OCI-LY7 (cell line): ENCODE measurements at regions not wholly inside any gene's neighbourhood (a gene's known extent, or its start where the extent isn't known, plus 50 kb on each side); places are given as distances from the start of the nearest gene placed in this dataset.

Experiments used
- BruUV-seq: library from RNA; stranded (reverse); fragments of 400-500 nt; replicated peaks from 2 replicates; lab custom pipeline; 2021; lab: Mats Ljungman, UMichigan
- CTCF ChIA-PET: fragments of 300-600 bp; sonication (Branson Sonifier 250); formaldehyde crosslinking; loops from one replicate; lab custom pipeline; 2022; ENCODE audit warnings: antibody characterized with exemption; ENCODE audit not compliant: unreplicated experiment; lab: Charles Lee
- POLR2A ChIA-PET: fragments of 300-600 bp; sonication (Branson Sonifier 250); formaldehyde crosslinking; loops from one replicate; lab custom pipeline; 2022; ENCODE audit warnings: antibody characterized with exemption; lab: Charles Lee
- DNase-seq: peaks from one replicate; pipeline ENCODE4 v3.0.0-alpha.2; 2015; ENCODE audit warnings: low spot score
- H2AFZ ChIP-seq: fragments of 200-600 bp; sonication (generic), shearing (Covaris generic); 2 replicates; pipeline ENCODE4 v1.6.1; 2014; ENCODE audit warnings: mild to moderate bottlenecking, antibody characterized with exemption, low read length, moderate library complexity
- H3K27ac ChIP-seq: fragments of 200-600 bp; sonication (generic); 2 replicates; pipeline ENCODE4 v1.5.1; 2014; ENCODE audit warnings: mixed run types, low read depth, mild to moderate bottlenecking, moderate library complexity, low read length, inconsistent platforms; ENCODE audit not compliant: poor library complexity, severe bottlenecking
- H3K36me3 ChIP-seq: fragments of 200-600 bp; sonication (generic); 2 replicates; pipeline ENCODE4 v1.6.1; 2014; ENCODE audit warnings: mild to moderate bottlenecking, antibody characterized with exemption, low read length, moderate library complexity, mixed read lengths; ENCODE audit not compliant: insufficient read depth
- H3K4me1 ChIP-seq: fragments of 200-600 bp; sonication (generic); 2 replicates; pipeline ENCODE4 v1.5.1; 2014; ENCODE audit warnings: mild to moderate bottlenecking, low read length; ENCODE audit not compliant: insufficient read depth, poor library complexity, severe bottlenecking
- H3K4me2 ChIP-seq: fragments of 200-600 bp; sonication (generic); 2 replicates; pipeline ENCODE4 v1.6.1; 2014; ENCODE audit warnings: mild to moderate bottlenecking, low read length
- H3K4me3 ChIP-seq: fragments of 200-600 bp; sonication (generic); 2 replicates; pipeline ENCODE4 v1.5.1; 2014; ENCODE audit warnings: mild to moderate bottlenecking, low read depth, low read length; ENCODE audit not compliant: poor library complexity, severe bottlenecking
- H3K79me2 ChIP-seq: fragments of 200-600 bp; sonication (generic); 2 replicates; pipeline ENCODE4 v1.6.1; 2016; ENCODE audit warnings: low read depth, mild to moderate bottlenecking, low read length, moderate library complexity, mixed read lengths; ENCODE audit not compliant: insufficient read depth
- H3K9me2 ChIP-seq: fragments of 200-600 bp; sonication (generic); 2 replicates; pipeline ENCODE4 v1.6.1; 2016; ENCODE audit warnings: mild to moderate bottlenecking, low read length, mixed read lengths; ENCODE audit not compliant: insufficient read depth
- H3K9me3 ChIP-seq: fragments of 200-600 bp; sonication (generic); 2 replicates; pipeline ENCODE4 v1.6.1; 2014; ENCODE audit warnings: mild to moderate bottlenecking, mixed run types, low read length, mixed read lengths
- H4K20me1 ChIP-seq: fragments of 200-600 bp; sonication (generic); 2 replicates; pipeline ENCODE4 v1.6.1; 2014; ENCODE audit warnings: mild to moderate bottlenecking, antibody characterized with exemption, low read length, moderate library complexity, mixed read lengths; ENCODE audit not compliant: insufficient read depth
- CTCF ChIP-seq: fragments of 200-600 bp; sonication (generic); conservative IDR thresholded peaks from 2 replicates; pipeline ENCODE4 v1.5.1; 2014; ENCODE audit warnings: mild to moderate bottlenecking, antibody characterized with exemption, low read length, moderate library complexity, mixed read lengths
- EZH2phosphoT487 ChIP-seq: fragments of 200-600 bp; sonication (generic); IDR thresholded peaks from 2 replicates; pipeline ENCODE4 v1.6.1; 2018; ENCODE audit warnings: low read depth, borderline replicate concordance, mild to moderate bottlenecking, mixed run types, antibody characterized with exemption, low read length, moderate library complexity, mixed read lengths
- intact Hi-C: fragments of 100-400 bp; cut with micrococcal nuclease; formaldehyde crosslinking; loops from one replicate; pipeline ENCODE4 v1.10.0; 2022; ENCODE audit not compliant: unreplicated experiment

DNA sequence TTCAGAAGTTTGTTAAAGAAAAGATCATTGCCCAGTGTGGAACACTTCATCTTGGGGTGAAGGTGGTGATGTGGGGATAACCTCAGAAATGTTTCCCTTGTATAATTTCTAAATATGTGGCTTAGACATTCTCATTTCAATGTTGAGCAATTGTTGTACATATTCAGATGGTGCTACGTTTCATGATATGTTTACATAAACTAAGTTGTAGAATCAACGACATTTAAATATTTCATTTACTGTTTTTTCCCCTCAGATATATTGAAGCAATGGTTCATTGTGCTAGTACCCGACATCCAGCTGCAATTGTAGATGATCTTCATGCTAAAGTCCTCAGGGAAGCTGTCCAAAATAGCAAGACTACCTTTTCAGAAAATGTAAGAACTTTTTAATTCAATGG is 92.6 kb downstream of the BLTP1 start:
- no peaks in the 10 kb centered on the region for H3K9me3 ChIP-seq
- no peaks in the 10 kb centered on the region for H4K20me1 ChIP-seq
- H3K79me2 ChIP-seq = no peaks in the 10 kb centered on the region
- H3K27ac ChIP-seq = no peak overlapping the region
- H3K36me3 ChIP-seq = peaks cover 26% of the 10 kb centered on the region; the same call in 1 of the 2 replicates
- no TSS peak for BruUV-seq
- intact Hi-C loops = no loop called here
- no peaks in the 10 kb centered on the region for H3K9me2 ChIP-seq
- H2AFZ ChIP-seq = no peak overlapping the region
- no peak for DNase-seq
- CTCF ChIA-PET = no interaction called here
- no peak overlapping the region for H3K4me3 ChIP-seq
- TF ChIP-seq EZH2phosphoT487 = no peak
- TF ChIP-seq CTCF = no peak
- no peaks in the 10 kb centered on the region for H3K4me1 ChIP-seq
- POLR2A ChIA-PET = no interaction called here
- no peak overlapping the region for H3K4me2 ChIP-seq

- no peak overlapping the region for H3K4me2 ChIP-seq
- no peak overlapping the region for H3K4me3 ChIP-seq
- CTCF ChIA-PET = no interaction called here
- no peak overlapping the region for H2AFZ ChIP-seq
- intact Hi-C loops = no loop called here
- peaks cover 34% of the 10 kb centered on the region; the same call in 1 of the 2 replicates for H3K36me3 ChIP-seq
- TF ChIP-seq EZH2phosphoT487 (no peak), CTCF (no peak)
- POLR2A ChIA-PET = no interaction called here
- no peak overlapping the region for H3K27ac ChIP-seq
- H3K4me1 ChIP-seq = no peaks in the 10 kb centered on the region
- H4K20me1 ChIP-seq = no peaks in the 10 kb centered on the region
- no peak for DNase-seq
- no TSS peak for BruUV-seq
- H3K9me2 ChIP-seq = no peaks in the 10 kb centered on the region
- H3K9me3 ChIP-seq = no peaks in the 10 kb centered on the region
- H3K79me2 ChIP-seq = no peaks in the 10 kb centered on the region
Observed at GRCh38 chr4:122246551-122246950, 94.4 kb downstream of the BLTP1 start.

- ChIA-PET POLR2A (interaction anchor here (0.8 to 1.6 kb wide), 4 partner anchors 9 to 242 kb away, joined by 3 to 5 read pairs (median 4); no protein-coding TSS in a partner anchor), CTCF (no interaction called here)
- H3K9me3 ChIP-seq = no peaks in the 10 kb centered on the region
- H3K4me2 ChIP-seq = no peak overlapping the region
- H3K9me2 ChIP-seq = no peaks in the 10 kb centered on the region
- no peak overlapping the region for H3K4me3 ChIP-seq
- no peaks in the 10 kb centered on the region for H3K4me1 ChIP-seq
- no peak overlapping the region for H2AFZ ChIP-seq
- no peak for DNase-seq
- TF ChIP-seq CTCF (no peak), EZH2phosphoT487 (no peak)
- no peak overlapping the region for H3K27ac ChIP-seq
- BruUV-seq = no TSS peak
- intact Hi-C loops = no loop called here
- H3K79me2 ChIP-seq = no peaks in the 10 kb centered on the region
- H3K36me3 ChIP-seq = peaks cover 43% of the 10 kb centered on the region; the same call in 1 of the 2 replicates
- H4K20me1 ChIP-seq = no peaks in the 10 kb centered on the region
Observed at GRCh38 chr4:122249357-122249756, 97.2 kb downstream of the BLTP1 start.
